ENCODE measurements at regions not wholly inside any gene's neighbourhood (a gene's known extent, or its start where the extent isn't known, plus 50 kb on each side); places are given as distances from the start of the nearest gene placed in this dataset.

GRCh38 chr16:59220011-59220410 lies 485.9 kb upstream of the GOT2 start:
- Histone ChIP-seq H3K27ac (ENCODE audit: extremely low read length, insufficient read depth, low read length) (no peak overlapping the region), H3K79me2 (ENCODE audit: insufficient read depth, low read length) (no peaks in the 10 kb centered on the region), H3K9me3 (ENCODE audit: low read length) (no peaks in the 10 kb centered on the region), H3K4me3 (replicated peaks in 1 of 3; ENCODE audit: insufficient read depth in 1 of 3, low read depth in 2 of 3, low read length in 3 of 3) (no peak overlapping the region), H2AFZ (ENCODE audit: low read length) (no peak overlapping the region), H3K27me3 (ENCODE audit: control insufficient read depth in 1 of 2, insufficient read depth in 2 of 2, low read length in 2 of 2) (no peaks in the 10 kb centered on the region; a peak in 1 of 5 replicates), H3K36me3 (replicated peaks in 1 of 2; ENCODE audit: control insufficient read depth in 1 of 2, insufficient read depth in 2 of 2, low read length in 2 of 2) (no peaks in the 10 kb centered on the region), H3K9ac (ENCODE audit: insufficient read depth, low read depth, low read length) (no peak overlapping the region), H4K20me1 (ENCODE audit: insufficient read depth, low read length) (no peaks in the 10 kb centered on the region), H3K4me2 (ENCODE audit: low read depth, low read length) (no peak overlapping the region), H3K4me1 (ENCODE audit: insufficient read depth, low read length) (no peaks in the 10 kb centered on the region)
- no peak for DNase-seq (ENCODE audit: low spot score)
- no peak for ATAC-seq
- FAIRE-seq: no peak
- WGBS (ENCODE audit: low lambda C conversion rate): 0% methylated on average over 1 of the region's 1 CpG
- POLR2A ChIA-PET: no interaction called here
- CTCF ChIA-PET (ENCODE audit: low intra/inter-chr PET ratio, low total read pairs): no interaction called here
- in situ Hi-C loops (cut with HindIII; ENCODE audit: extremely low pct_ligation_motif_present, low pct_unique_long_range_greater_than_20kb): no loop called here
- BruUV-seq (replicated peaks): no TSS peak
- intact Hi-C loops (cut with micrococcal nuclease; ENCODE audit: unreplicated experiment): no loop called here
- TF ChIP-seq CEBPG (CRISPR knock-in tag; IDR thresholded peaks at IDR 0.05): no peak
- TF ChIP-seq, protein P1, sequence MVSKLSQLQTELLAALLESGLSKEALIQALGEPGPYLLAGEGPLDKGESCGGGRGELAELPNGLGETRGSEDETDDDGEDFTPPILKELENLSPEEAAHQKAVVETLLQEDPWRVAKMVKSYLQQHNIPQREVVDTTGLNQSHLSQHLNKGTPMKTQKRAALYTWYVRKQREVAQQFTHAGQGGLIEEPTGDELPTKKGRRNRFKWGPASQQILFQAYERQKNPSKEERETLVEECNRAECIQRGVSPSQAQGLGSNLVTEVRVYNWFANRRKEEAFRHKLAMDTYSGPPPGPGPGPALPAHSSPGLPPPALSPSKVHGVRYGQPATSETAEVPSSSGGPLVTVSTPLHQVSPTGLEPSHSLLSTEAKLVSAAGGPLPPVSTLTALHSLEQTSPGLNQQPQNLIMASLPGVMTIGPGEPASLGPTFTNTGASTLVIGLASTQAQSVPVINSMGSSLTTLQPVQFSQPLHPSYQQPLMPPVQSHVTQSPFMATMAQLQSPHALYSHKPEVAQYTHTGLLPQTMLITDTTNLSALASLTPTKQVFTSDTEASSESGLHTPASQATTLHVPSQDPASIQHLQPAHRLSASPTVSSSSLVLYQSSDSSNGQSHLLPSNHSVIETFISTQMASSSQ (IDR thresholded peaks at IDR 0.05; ENCODE audit: low read depth): no peak
- TF ChIP-seq, protein P1 (CRISPR knock-in tag; IDR thresholded peaks at IDR 0.05; ENCODE audit: borderline replicate concordance): no peak
- no peak for TF ChIP-seq ZSCAN5A (CRISPR knock-in tag; IDR thresholded peaks at IDR 0.05; ENCODE audit: borderline replicate concordance)
- no peak for TF ChIP-seq ZNF687 (CRISPR knock-in tag; IDR thresholded peaks at IDR 0.05)
- TF ChIP-seq ZNF205 (CRISPR knock-in tag; IDR thresholded peaks at IDR 0.05): no peak

All from HepG2 (cell line).